Mucosa of descending colon (tissue), 3 donors: ENCODE measurements at regions not wholly inside any gene's neighbourhood (a gene's known extent, or its start where the extent isn't known, plus 50 kb on each side); places are given as distances from the start of the nearest gene placed in this dataset.

Source experiments
- ATAC-seq: fragments of 200-7000 bp; cut with Tn5 transposase; one replicate; pipeline ENCODE4 v1.9.1; 2020; ENCODE audit warnings: mild to moderate bottlenecking, moderate library complexity
- DNase-seq, 3 donors: peaks; one replicate each; pipeline ENCODE4 v3.0.0-alpha.2; 2020
- H3K36me3 ChIP-seq: fragments of 200-600 bp; one replicate; pipeline ENCODE4 v1.8.0; 2021; ENCODE audit warnings: low read depth, mild to moderate bottlenecking
- H3K4me1 ChIP-seq: fragments of 200-600 bp; one replicate; pipeline ENCODE4 v1.8.0; 2021; ENCODE audit warnings: low read depth, mild to moderate bottlenecking
- H3K4me3 ChIP-seq: fragments of 200-600 bp; one replicate; pipeline ENCODE4 v1.8.0; 2021; ENCODE audit warnings: mild to moderate bottlenecking
- H3K9me3 ChIP-seq: fragments of 200-600 bp; one replicate; pipeline ENCODE4 v1.8.0; 2021; ENCODE audit warnings: mild to moderate bottlenecking
- intact Hi-C, 2 donors: fragments of 100-400 bp; cut with DNase I in 1 of 2; cut with micrococcal nuclease in 1 of 2; formaldehyde crosslinking; loops; one replicate each; pipeline versions ENCODE4 v1.11.0 to v1.11.1; 2022; cut with DNase I, micrococcal nuclease
- TF ChIP-seq, protein P1 (sequence below): fragments of 200-600 bp; IDR thresholded peaks from one replicate; pipeline ENCODE4 v1.8.0; 2022; ENCODE audit warnings: antibody characterized with exemption, mild to moderate bottlenecking
- donor health status: DM: no; HTN: no; CAD: no; lungs with moderate emphysema.
- donor health status: DM: no; HTN: no; CAD: no.
- donor health status: DM: no; HTN: yes; CAD: no.

DNA sequence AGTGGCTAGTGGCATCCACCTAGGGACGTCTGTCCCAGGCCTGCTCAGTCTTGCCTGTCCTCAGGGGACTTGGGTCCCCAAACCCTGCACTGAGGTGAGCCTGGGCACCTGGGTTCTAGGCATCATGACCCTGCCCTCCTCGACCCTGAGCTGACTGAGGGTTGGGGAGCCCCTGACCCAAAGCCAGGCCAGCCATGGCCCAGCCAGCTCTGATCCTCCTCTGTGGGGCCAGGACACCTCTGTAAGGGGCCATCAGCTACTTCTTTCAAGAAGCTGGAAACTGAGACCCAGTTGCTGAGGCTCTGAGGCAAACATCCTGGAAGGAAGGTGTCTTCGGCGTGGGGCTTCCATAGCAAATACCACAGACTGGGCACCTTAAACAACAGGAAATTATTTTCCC, 329.3 kb downstream of the QKI start:
- intact Hi-C loops, result no loop called here
- DNase-seq (no peak), ATAC-seq (no peak)
- H3K36me3 ChIP-seq, result no peaks in the 10 kb centered on the region
- no peaks in the 10 kb centered on the region for H3K4me1 ChIP-seq
- no peaks in the 10 kb centered on the region for H3K9me3 ChIP-seq
- TF ChIP-seq, protein P1, sequence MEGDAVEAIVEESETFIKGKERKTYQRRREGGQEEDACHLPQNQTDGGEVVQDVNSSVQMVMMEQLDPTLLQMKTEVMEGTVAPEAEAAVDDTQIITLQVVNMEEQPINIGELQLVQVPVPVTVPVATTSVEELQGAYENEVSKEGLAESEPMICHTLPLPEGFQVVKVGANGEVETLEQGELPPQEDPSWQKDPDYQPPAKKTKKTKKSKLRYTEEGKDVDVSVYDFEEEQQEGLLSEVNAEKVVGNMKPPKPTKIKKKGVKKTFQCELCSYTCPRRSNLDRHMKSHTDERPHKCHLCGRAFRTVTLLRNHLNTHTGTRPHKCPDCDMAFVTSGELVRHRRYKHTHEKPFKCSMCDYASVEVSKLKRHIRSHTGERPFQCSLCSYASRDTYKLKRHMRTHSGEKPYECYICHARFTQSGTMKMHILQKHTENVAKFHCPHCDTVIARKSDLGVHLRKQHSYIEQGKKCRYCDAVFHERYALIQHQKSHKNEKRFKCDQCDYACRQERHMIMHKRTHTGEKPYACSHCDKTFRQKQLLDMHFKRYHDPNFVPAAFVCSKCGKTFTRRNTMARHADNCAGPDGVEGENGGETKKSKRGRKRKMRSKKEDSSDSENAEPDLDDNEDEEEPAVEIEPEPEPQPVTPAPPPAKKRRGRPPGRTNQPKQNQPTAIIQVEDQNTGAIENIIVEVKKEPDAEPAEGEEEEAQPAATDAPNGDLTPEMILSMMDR, result no peak
- H3K4me3 ChIP-seq, result no peak overlapping the region

DNA sequence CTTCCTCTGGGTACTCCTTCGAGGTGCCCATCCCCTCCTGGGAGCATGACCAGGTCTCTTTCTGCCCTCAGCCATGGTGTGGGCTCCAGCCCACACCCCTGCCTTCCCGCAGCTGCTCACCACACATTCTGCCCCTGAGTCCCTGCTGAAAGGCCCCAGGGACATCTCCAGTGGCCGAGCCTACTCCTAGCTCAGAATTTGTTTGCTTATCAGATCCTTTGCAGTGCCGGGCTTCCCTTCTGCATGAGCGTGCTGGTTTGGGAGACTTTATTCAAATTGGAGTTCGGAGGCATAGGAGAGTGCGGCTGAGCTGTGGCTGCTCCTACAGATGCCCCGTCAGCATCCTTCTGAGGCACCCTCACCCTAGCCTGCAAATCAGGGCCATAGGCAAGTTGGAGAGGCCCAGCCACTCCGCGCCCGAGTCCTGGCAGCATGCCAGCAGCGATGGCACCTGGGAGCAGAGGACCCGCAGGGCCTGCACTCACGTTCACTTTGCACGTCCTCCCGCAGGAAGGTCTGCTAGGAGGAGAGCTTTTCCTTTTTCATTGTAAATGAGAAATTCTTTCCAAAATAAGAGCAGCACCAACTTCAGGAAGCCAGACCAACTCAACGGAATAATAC, 327.3 kb downstream of the QKI start:
- no peaks in the 10 kb centered on the region for H3K4me1 ChIP-seq
- intact Hi-C loops, result no loop called here
- no peaks in the 10 kb centered on the region for H3K9me3 ChIP-seq

DNA sequence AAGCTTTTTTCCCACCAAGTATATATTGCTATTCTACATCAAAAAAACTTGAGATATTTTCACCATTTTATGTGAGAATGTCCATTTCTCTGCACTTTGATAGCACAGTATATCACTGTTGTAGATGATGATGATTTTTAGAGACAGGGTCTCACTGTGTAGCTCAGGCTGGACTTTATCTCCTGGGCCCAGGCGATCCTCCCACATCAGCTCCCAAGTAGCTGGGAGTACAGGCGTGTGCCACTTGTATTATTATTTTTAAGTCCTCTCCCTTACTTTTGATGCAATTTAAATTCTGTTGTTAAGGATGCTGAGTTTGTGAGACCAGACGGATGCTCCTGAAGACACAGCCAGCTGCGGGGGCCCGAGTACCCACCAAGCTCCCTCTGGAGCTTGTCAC, 326.8 kb downstream of the QKI start:
- Histone ChIP-seq H3K4me3 (no peak overlapping the region), H3K9me3 (no peaks in the 10 kb centered on the region), H3K4me1 (no peaks in the 10 kb centered on the region), H3K36me3 (no peaks in the 10 kb centered on the region)
- no peak for DNase-seq
- ATAC-seq, result no peak
- TF ChIP-seq, protein P1, result no peak
- intact Hi-C loops, result no loop called here

More for the DNA sequence above, 327.3 kb downstream of the QKI start:
- DNase-seq, result no peak
- Histone ChIP-seq H3K36me3 (no peaks in the 10 kb centered on the region), H3K4me3 (no peak overlapping the region)
- TF ChIP-seq, protein P1, result no peak
- ATAC-seq, result no peak

DNA sequence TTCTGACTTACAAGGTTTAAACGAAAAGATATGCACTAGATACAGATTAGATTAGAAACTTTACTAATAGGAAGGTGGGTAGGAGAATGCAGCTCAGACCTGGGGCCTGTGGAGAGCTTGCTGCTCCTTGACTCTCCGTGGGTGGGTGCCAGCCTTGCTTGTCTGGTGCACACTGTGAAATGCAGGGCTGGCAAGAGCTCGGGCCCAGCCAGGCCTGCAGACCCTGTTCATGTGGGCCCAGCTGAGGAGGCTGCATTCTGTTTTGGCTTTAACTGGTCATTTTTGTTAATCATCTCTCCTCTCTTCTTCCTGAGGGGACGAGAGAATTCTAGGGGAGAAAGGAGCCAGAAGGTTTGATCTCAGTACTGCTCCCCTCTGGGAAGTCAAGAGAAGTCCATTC, 325.4 kb downstream of the QKI start:
- intact Hi-C loops, result no loop called here
- TF ChIP-seq, protein P1, result no peak
- no peak for ATAC-seq
- no peak overlapping the region for H3K4me3 ChIP-seq
- H3K36me3 ChIP-seq, result no peaks in the 10 kb centered on the region
- H3K4me1 ChIP-seq, result no peaks in the 10 kb centered on the region
- H3K9me3 ChIP-seq, result no peaks in the 10 kb centered on the region
- DNase-seq, result no peak

DNA sequence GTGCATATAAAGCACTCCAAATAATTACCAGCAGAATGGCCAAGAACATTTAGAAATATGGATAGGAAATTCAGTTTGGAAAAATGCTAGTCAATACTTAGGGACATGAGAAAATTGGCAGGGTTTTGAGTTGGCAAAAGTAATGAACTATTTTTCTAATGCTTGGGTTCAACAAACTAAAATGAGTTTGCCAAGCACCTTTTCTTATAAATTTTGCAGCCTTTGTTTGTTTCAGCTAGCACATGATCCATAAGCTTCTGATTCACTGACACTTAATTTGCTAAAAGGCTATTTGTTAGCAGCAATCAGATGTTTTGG, 324.8 kb downstream of the QKI start:
- intact Hi-C loops, result no loop called here
- no peaks in the 10 kb centered on the region for H3K9me3 ChIP-seq
- ATAC-seq, result no peak
- DNase-seq, result no peak
- no peaks in the 10 kb centered on the region for H3K36me3 ChIP-seq
- no peaks in the 10 kb centered on the region for H3K4me1 ChIP-seq
- H3K4me3 ChIP-seq, result no peak overlapping the region
- TF ChIP-seq, protein P1, result no peak
